ENCODE measurements at regions not wholly inside any gene's neighbourhood (a gene's known extent, or its start where the extent isn't known, plus 50 kb on each side); places are given as distances from the start of the nearest gene placed in this dataset.

- no peak for TF ChIP-seq EP300 (IDR thresholded peaks at IDR 0.05)
- TF ChIP-seq CTCF (IDR thresholded peaks at IDR 0.05): no peak
- no peak for TF ChIP-seq POLR2AphosphoS5 (IDR thresholded peaks at IDR 0.05)
- TF ChIP-seq POLR2A (IDR thresholded peaks at IDR 0.05): no peak
Observed at GRCh38 chrX:4185086-4185485, 471.6 kb upstream of the PRKX start.

All from sigmoid colon (tissue), 4 donors.